Vagina (tissue), 2 donors: ENCODE measurements at regions not wholly inside any gene's neighbourhood (a gene's known extent, or its start where the extent isn't known, plus 50 kb on each side); places are given as distances from the start of the nearest gene placed in this dataset.

ENCODE experiments used
- DNase-seq, 2 donors: peaks; one replicate each; pipeline ENCODE4 v3.0.0-alpha.2; 2017; ENCODE audit errors: extremely low spot score in 2 of 2
- H3K27ac ChIP-seq: fragments of 200-600 bp; sonication (generic); one replicate; pipeline ENCODE4 v1.5.1; 2019
- H3K27me3 ChIP-seq: fragments of 200-600 bp; sonication (generic); one replicate; pipeline ENCODE4 v1.5.1; 2019
- H3K36me3 ChIP-seq, 2 donors: fragments of 200-600 bp; sonication (generic); one replicate each; pipeline ENCODE4 v1.5.1; 2017 to 2019
- H3K4me1 ChIP-seq: fragments of 200-600 bp; sonication (generic); one replicate; pipeline ENCODE4 v1.5.1; 2019
- H3K4me3 ChIP-seq, 2 donors: fragments of 200-600 bp; sonication (generic); 1 replicate in 1 of 2; 2 replicates in 1 of 2; pipeline ENCODE4 v1.5.1; 2016 to 2019
- H3K9me3 ChIP-seq: fragments of 200-600 bp; sonication (generic); one replicate; pipeline ENCODE4 v1.5.1; 2019
- CTCF ChIP-seq, 3 experiments: fragments of 450-650 bp in 2 of 3; fragments of 200-600 bp in 1 of 3; sonication (generic) in 1 of 3; IDR thresholded peaks; one replicate each; pipeline ENCODE4 v1.5.1; 2017 to 2019; ENCODE audit warnings: antibody characterized with exemption in 3 of 3, mild to moderate bottlenecking in 2 of 3, moderate library complexity in 2 of 3
- POLR2A ChIP-seq, 2 donors: fragments of 450-650 bp; IDR thresholded peaks; one replicate each; pipeline ENCODE4 v1.6.1; 2017; ENCODE audit warnings: antibody characterized with exemption in 2 of 2, mild to moderate bottlenecking in 2 of 2, moderate library complexity in 2 of 2
- POLR2AphosphoS5 ChIP-seq, 2 donors: sonication (generic); formaldehyde crosslinking; IDR thresholded peaks; one replicate each; pipeline ENCODE4 v1.9.0; 2017; ENCODE audit warnings: antibody characterized with exemption in 2 of 2, mild to moderate bottlenecking in 2 of 2, low read depth in 1 of 2; ENCODE audit not compliant: insufficient read depth in 1 of 2
- intact Hi-C: fragments of 100-400 bp; cut with DNase I; formaldehyde crosslinking; loops from one replicate; pipeline ENCODE4 v1.15.1; 2023

- no peaks in the 10 kb centered on the region for H3K9me3 ChIP-seq
- no peak overlapping the region for H3K4me3 ChIP-seq
- intact Hi-C loops: no loop called here
- peaks cover 16% of the 10 kb centered on the region for H3K4me1 ChIP-seq
- no peaks in the 10 kb centered on the region for H3K36me3 ChIP-seq
- TF ChIP-seq POLR2A (IDR thresholded peaks at IDR 0.05) (no peak), POLR2AphosphoS5 (IDR thresholded peaks at IDR 0.05; ENCODE audit: insufficient read depth in 1 of 2, low read depth in 1 of 2) (no peak), CTCF (IDR thresholded peaks at IDR 0.05) (no peak)
- H3K27ac ChIP-seq: no peak overlapping the region
- no peak for DNase-seq
- H3K27me3 ChIP-seq: no peaks in the 10 kb centered on the region
These were observed 73.9 kb downstream of the PDGFA start for GRCh38 chr7:445563-446288.

- Histone ChIP-seq H3K9me3 (no peaks in the 10 kb centered on the region), H3K4me3 (no peak overlapping the region), H3K4me1 (peaks cover 16% of the 10 kb centered on the region), H3K27ac (no peak overlapping the region), H3K27me3 (no peaks in the 10 kb centered on the region), H3K36me3 (no peaks in the 10 kb centered on the region)
- no peak for DNase-seq
- no peak for TF ChIP-seq POLR2AphosphoS5 (IDR thresholded peaks at IDR 0.05; ENCODE audit: insufficient read depth in 1 of 2, low read depth in 1 of 2)
- intact Hi-C loops: no loop called here
These were observed 73.2 kb downstream of the PDGFA start for GRCh38 chr7:446289-446935.
